Posterior cingulate gyrus (tissue), 11 donors: ENCODE measurements at regions not wholly inside any gene's neighbourhood (a gene's known extent, or its start where the extent isn't known, plus 50 kb on each side); places are given as distances from the start of the nearest gene placed in this dataset.
"Not testable (repeated sequence)": the region's sequence is repeated elsewhere in the genome, so short reads cannot be mapped to it uniquely, and the experiment has no call there.

Experiments
- DNase-seq, 10 donors: peaks; one replicate each; pipeline versions ENCODE4 v3.0.0 to v3.0.0-alpha.2; 2020 to 2021; ENCODE audit warnings: mixed read lengths in 3 of 10
- intact Hi-C: fragments of 100-400 bp; cut with DNase I; formaldehyde crosslinking; loops from one replicate; pipeline ENCODE4 v1.15.1; 2023

- no peak for DNase-seq
- intact Hi-C loops: no loop called here
Observed at GRCh38 chr12:9345171-9345570, 137.0 kb upstream of the PZP start.

- intact Hi-C loops: no loop called here
- no peak for DNase-seq
Observed at GRCh38 chr12:9344541-9344940, 136.3 kb upstream of the PZP start.

GRCh38 chr12:9343731-9344130 is 135.5 kb upstream of the PZP start:
- intact Hi-C loops: no loop called here
- no peak for DNase-seq

GRCh38 chr12:9342614-9343353 is 134.6 kb upstream of the PZP start:
- DNase-seq: no peak
- intact Hi-C loops: no loop called here

GRCh38 chr12:9341260-9341585 is 133.0 kb upstream of the PZP start:
- intact Hi-C loops: no loop called here
- DNase-seq: no peak

- intact Hi-C loops: no loop called here
- no peak for DNase-seq
Observed at GRCh38 chr12:9340422-9341259, 132.4 kb upstream of the PZP start.

GRCh38 chr12:9337656-9338055 is 129.5 kb upstream of the PZP start:
- intact Hi-C loops: no loop called here
- no peak for DNase-seq

GRCh38 chr12:9336375-9337011 is 128.3 kb upstream of the PZP start:
- DNase-seq, intact Hi-C loops: not testable (repeated sequence)

- DNase-seq: no peak
- intact Hi-C loops: no loop called here
Observed at GRCh38 chr12:9335867-9336266, 127.7 kb upstream of the PZP start.

- intact Hi-C loops: loop anchor here (5.0 kb wide), 1 partner anchor 372 kb away; no protein-coding TSS in a partner anchor
- DNase-seq: peak in 1 of 10 donors; percentile 62
Observed at GRCh38 chr12:9334964-9335363, 126.8 kb upstream of the PZP start.

GRCh38 chr12:9334041-9334692 is 126.0 kb upstream of the PZP start:
- intact Hi-C loops: loop anchor here (5.0 kb wide), 1 partner anchor 373 kb away; no protein-coding TSS in a partner anchor
- DNase-seq: no peak

- intact Hi-C loops: loop anchor here (5.0 kb wide), 1 partner anchor 374 kb away; no protein-coding TSS in a partner anchor
- no peak for DNase-seq
Observed at GRCh38 chr12:9333161-9333560, 125.0 kb upstream of the PZP start.

GRCh38 chr12:9332564-9332963 is 124.4 kb upstream of the PZP start:
- DNase-seq: no peak
- intact Hi-C loops: loop anchor here (5.0 kb wide), 1 partner anchor 375 kb away; no protein-coding TSS in a partner anchor

GRCh38 chr12:9331218-9331626 is 123.0 kb upstream of the PZP start:
- DNase-seq: peak; percentile 59 to 96 (median 81)
- intact Hi-C loops: loop anchor here (1.0 to 5.0 kb wide), 2 partner anchors 138 to 376 kb away; no protein-coding TSS in a partner anchor

GRCh38 chr12:9329019-9329418 is 120.8 kb upstream of the PZP start:
- peak in 1 of 10 donors; percentile 52 for DNase-seq
- intact Hi-C loops: no loop called here

- intact Hi-C loops: no loop called here
- no peak for DNase-seq
Observed at GRCh38 chr12:9328065-9328464, 119.9 kb upstream of the PZP start.

GRCh38 chr12:9327320-9327719 is 119.1 kb upstream of the PZP start:
- intact Hi-C loops: no loop called here
- no peak for DNase-seq

GRCh38 chr12:9326849-9327248 is 118.7 kb upstream of the PZP start:
- intact Hi-C loops: not testable (repeated sequence)
- peak in 1 of 10 donors; percentile 68 for DNase-seq

- intact Hi-C loops: no loop called here
- DNase-seq: no peak
Observed at GRCh38 chr12:9326085-9326484, 117.9 kb upstream of the PZP start.

- intact Hi-C loops: no loop called here
- peak in 1 of 10 donors; percentile 66 for DNase-seq
Observed at GRCh38 chr12:9325471-9325870, 117.3 kb upstream of the PZP start.
